Upper lobe of right lung (tissue), 1 donor: ENCODE measurements at regions not wholly inside any gene's neighbourhood (a gene's known extent, or its start where the extent isn't known, plus 50 kb on each side); places are given as distances from the start of the nearest gene placed in this dataset.

Experiments
- ATAC-seq: fragments of 200-7000 bp; cut with Tn5 transposase; one replicate; pipeline ENCODE4 v1.9.1; 2020; ENCODE audit warnings: mild to moderate bottlenecking, moderate library complexity
- DNase-seq: peaks from one replicate; pipeline ENCODE4 v3.0.0-alpha.2; 2020
- H3K27ac ChIP-seq: fragments of 200-600 bp; one replicate; pipeline ENCODE4 v1.8.0; 2022
- H3K27me3 ChIP-seq: fragments of 200-600 bp; one replicate; pipeline ENCODE4 v1.8.0; 2022; ENCODE audit warnings: mild to moderate bottlenecking
- H3K36me3 ChIP-seq: fragments of 200-600 bp; one replicate; pipeline ENCODE4 v1.8.0; 2022
- H3K4me1 ChIP-seq: fragments of 200-600 bp; one replicate; pipeline ENCODE4 v1.8.0; 2022
- H3K4me3 ChIP-seq: fragments of 200-600 bp; one replicate; pipeline ENCODE4 v1.8.0; 2022; ENCODE audit warnings: mild to moderate bottlenecking
- H3K9me3 ChIP-seq: fragments of 200-600 bp; one replicate; pipeline ENCODE4 v1.8.0; 2022
- CTCF ChIP-seq: fragments of 200-600 bp; IDR thresholded peaks from one replicate; pipeline ENCODE4 v1.8.0; 2022; ENCODE audit warnings: antibody characterized with exemption
- intact Hi-C: fragments of 100-400 bp; cut with DNase I; formaldehyde crosslinking; loops from one replicate; pipeline ENCODE4 v1.11.0; 2022
- donor health status: DM: no; HTN: yes; CAD: no; lungs with severe emphysema.

GRCh38 chr20:60210779-60211617 lies 252.8 kb downstream of the CDH26 start:
- intact Hi-C loops, result no loop called here
- no peaks in the 10 kb centered on the region for H3K9me3 ChIP-seq
- TF ChIP-seq CTCF, result peak; percentile 87
- peak; percentile 79 for DNase-seq
- ATAC-seq, result peak; percentile 91
- H3K36me3 ChIP-seq, result no peaks in the 10 kb centered on the region
- H3K4me3 ChIP-seq, result no peak overlapping the region
- H3K27ac ChIP-seq, result no peak overlapping the region
- no peaks in the 10 kb centered on the region for H3K4me1 ChIP-seq
- peaks cover 3% of the 10 kb centered on the region for H3K27me3 ChIP-seq

GRCh38 chr20:60211618-60212463 lies 253.6 kb downstream of the CDH26 start:
- ATAC-seq, result peak; percentile 18

GRCh38 chr20:60212695-60213094 lies 254.5 kb downstream of the CDH26 start:
- Histone ChIP-seq H3K27me3 (no peaks in the 10 kb centered on the region), H3K27ac (no peak overlapping the region), H3K4me3 (no peak overlapping the region), H3K36me3 (no peaks in the 10 kb centered on the region), H3K9me3 (no peaks in the 10 kb centered on the region), H3K4me1 (no peaks in the 10 kb centered on the region)
- DNase-seq, result no peak
- TF ChIP-seq CTCF, result no peak
- intact Hi-C loops, result no loop called here
- ATAC-seq, result no peak

More at GRCh38 chr20:60211618-60212463, 253.6 kb downstream of the CDH26 start:
- no peaks in the 10 kb centered on the region for H3K36me3 ChIP-seq
- no peaks in the 10 kb centered on the region for H3K9me3 ChIP-seq
- intact Hi-C loops, result no loop called here
- H3K27ac ChIP-seq, result no peak overlapping the region
- no peak for DNase-seq
- no peak for TF ChIP-seq CTCF
- H3K4me3 ChIP-seq, result no peak overlapping the region
- no peaks in the 10 kb centered on the region for H3K27me3 ChIP-seq
- H3K4me1 ChIP-seq, result no peaks in the 10 kb centered on the region

GRCh38 chr20:60213126-60213893 lies 255.1 kb downstream of the CDH26 start:
- intact Hi-C loops, result no loop called here

More at GRCh38 chr20:60213126-60213893, 255.1 kb downstream of the CDH26 start:
- H3K4me1 ChIP-seq, result no peaks in the 10 kb centered on the region
- H3K27ac ChIP-seq, result no peak overlapping the region
- no peaks in the 10 kb centered on the region for H3K36me3 ChIP-seq
- H3K4me3 ChIP-seq, result no peak overlapping the region
- no peaks in the 10 kb centered on the region for H3K27me3 ChIP-seq
- DNase-seq (no peak), ATAC-seq (no peak)
- no peak for TF ChIP-seq CTCF
- no peaks in the 10 kb centered on the region for H3K9me3 ChIP-seq
